ENCODE measurements at regions not wholly inside any gene's neighbourhood (a gene's known extent, or its start where the extent isn't known, plus 50 kb on each side); places are given as distances from the start of the nearest gene placed in this dataset.

DNA sequence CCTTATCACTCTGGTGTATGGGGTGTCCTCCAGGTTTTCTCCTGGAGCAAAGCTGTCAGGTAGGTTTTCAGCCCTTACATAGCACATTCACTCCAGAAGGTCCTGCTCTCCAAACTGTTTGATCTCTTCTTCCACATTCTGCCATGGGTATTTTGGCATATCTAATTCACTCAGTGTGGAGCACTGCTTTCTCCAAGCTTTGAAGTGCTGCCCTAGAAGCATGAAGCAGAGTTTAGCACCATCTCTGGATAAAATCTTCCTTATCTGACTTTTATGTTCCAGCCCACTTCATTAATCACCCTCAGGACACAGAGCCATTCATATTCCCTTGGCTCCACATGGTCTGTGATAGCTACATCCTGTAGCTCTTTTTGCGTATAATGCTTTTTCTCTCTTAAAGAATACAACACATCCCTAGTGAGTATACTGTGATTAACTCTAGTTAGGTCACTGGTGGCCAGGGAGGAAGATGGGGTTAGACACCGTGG, 56.7 kb upstream of the ARHGAP28 start:
- TF ChIP-seq, protein P1, sequence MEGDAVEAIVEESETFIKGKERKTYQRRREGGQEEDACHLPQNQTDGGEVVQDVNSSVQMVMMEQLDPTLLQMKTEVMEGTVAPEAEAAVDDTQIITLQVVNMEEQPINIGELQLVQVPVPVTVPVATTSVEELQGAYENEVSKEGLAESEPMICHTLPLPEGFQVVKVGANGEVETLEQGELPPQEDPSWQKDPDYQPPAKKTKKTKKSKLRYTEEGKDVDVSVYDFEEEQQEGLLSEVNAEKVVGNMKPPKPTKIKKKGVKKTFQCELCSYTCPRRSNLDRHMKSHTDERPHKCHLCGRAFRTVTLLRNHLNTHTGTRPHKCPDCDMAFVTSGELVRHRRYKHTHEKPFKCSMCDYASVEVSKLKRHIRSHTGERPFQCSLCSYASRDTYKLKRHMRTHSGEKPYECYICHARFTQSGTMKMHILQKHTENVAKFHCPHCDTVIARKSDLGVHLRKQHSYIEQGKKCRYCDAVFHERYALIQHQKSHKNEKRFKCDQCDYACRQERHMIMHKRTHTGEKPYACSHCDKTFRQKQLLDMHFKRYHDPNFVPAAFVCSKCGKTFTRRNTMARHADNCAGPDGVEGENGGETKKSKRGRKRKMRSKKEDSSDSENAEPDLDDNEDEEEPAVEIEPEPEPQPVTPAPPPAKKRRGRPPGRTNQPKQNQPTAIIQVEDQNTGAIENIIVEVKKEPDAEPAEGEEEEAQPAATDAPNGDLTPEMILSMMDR (IDR thresholded peaks at IDR 0.05; ENCODE audit: insufficient read depth, low read depth, low read length): no peak
- no peak for TF ChIP-seq EZH2 (IDR thresholded peaks at IDR 0.05; ENCODE audit: insufficient read depth, low read length)
